Rectal smooth muscle tissue (tissue), 1 donor: ENCODE measurements at regions not wholly inside any gene's neighbourhood (a gene's known extent, or its start where the extent isn't known, plus 50 kb on each side); places are given as distances from the start of the nearest gene placed in this dataset.
"Not testable (repeated sequence)": the region's sequence is repeated elsewhere in the genome, so short reads cannot be mapped to it uniquely, and the experiment has no call there.

Experiments used
- H3K27ac ChIP-seq: one replicate; pipeline ENCODE4 v1.7.0; 2013; ENCODE audit warnings: low read depth, low read length, inconsistent platforms
- H3K27me3 ChIP-seq: one replicate; pipeline ENCODE4 v1.7.0; 2013; ENCODE audit warnings: low read length; ENCODE audit not compliant: control insufficient read depth, insufficient read depth
- H3K36me3 ChIP-seq: one replicate; pipeline ENCODE4 v1.7.0; 2013; ENCODE audit warnings: low read length; ENCODE audit not compliant: control insufficient read depth, insufficient read depth
- H3K4me1 ChIP-seq: one replicate; pipeline ENCODE4 v1.7.0; 2013; ENCODE audit warnings: low read length; ENCODE audit not compliant: control insufficient read depth, insufficient read depth
- H3K4me3 ChIP-seq: one replicate; pipeline ENCODE4 v1.7.0; 2013; ENCODE audit warnings: low read length
- H3K9ac ChIP-seq: one replicate; pipeline ENCODE4 v1.7.0; 2013; ENCODE audit warnings: low read length

DNA sequence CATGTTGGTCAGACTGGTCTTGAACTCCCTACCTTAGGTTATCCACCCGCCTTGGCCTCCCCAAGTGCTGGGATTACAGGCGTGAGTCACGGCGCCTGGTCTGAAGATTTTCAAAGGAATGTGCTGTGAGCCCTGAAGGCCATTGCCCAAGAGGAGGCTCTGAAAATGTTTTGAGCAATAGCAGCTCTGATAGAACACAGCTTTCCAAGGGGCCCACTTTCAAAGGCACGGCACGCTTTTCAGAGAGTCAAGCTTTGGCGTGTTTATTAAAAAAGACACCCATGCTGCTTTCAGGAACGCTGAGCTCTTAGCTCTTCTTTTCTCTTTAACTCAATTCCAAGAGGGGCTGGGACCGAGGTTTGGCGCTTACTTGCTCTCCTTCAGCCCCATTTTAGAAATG, 73.8 kb upstream of the CDON start:
- no peak overlapping the region for H3K4me3 ChIP-seq
- H3K9ac ChIP-seq = no peak overlapping the region
- H3K4me1 ChIP-seq = peaks cover 63% of the 10 kb centered on the region
- H3K36me3 ChIP-seq = no peaks in the 10 kb centered on the region
- H3K27me3 ChIP-seq = no peaks in the 10 kb centered on the region
- peak overlapping the region; percentile 70 for H3K27ac ChIP-seq

DNA sequence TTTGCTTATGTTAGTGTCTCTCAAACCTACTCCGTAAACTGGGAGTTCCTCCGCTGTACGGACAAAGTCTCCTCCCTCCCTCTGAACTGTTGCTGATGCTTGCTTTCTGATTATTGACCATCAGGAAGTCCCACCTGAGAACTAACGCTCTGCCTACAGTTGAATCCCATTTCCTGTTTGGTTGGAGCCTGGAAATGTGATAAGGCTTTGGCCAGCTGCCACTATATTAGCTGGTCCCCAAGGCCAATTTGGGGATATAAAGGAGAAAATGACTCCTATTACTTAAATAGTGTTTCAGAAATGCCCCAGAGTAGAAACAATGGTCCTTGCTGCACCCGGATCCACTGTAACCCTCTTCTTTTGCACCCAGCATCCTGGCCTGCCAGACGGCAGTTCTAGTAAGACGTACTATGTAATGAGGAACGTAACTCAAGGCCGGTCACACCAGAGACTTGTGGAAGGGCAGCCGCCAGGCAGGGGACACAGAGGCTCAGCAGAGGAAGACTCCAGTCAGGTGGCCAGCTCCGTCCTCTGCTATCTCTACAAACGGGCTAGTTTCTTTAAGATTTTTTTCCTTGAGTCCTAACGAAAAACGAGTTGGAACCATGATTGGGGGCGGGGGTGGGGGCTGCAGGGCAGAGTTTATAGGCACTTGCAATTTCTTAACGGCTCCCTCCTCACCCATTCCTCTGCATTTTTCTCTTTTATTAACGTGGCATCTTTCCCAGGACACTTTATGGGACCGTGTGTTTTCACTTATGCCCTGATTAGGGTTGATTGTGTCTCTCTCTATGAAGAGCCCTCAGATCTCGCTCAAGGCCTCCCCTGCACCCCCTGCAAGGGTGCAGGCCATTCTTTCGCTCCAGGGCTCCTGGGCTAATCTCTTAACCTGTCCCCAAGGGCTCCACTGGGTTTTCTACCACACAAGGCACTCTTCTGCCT, 72.8 kb upstream of the CDON start:
- peak overlapping the region; percentile 70 for H3K27ac ChIP-seq
- no peaks in the 10 kb centered on the region for H3K36me3 ChIP-seq
- H3K4me1 ChIP-seq = peaks cover 58% of the 10 kb centered on the region
- no peak overlapping the region for H3K9ac ChIP-seq
- H3K4me3 ChIP-seq = no peak overlapping the region
- H3K27me3 ChIP-seq = no peaks in the 10 kb centered on the region

DNA sequence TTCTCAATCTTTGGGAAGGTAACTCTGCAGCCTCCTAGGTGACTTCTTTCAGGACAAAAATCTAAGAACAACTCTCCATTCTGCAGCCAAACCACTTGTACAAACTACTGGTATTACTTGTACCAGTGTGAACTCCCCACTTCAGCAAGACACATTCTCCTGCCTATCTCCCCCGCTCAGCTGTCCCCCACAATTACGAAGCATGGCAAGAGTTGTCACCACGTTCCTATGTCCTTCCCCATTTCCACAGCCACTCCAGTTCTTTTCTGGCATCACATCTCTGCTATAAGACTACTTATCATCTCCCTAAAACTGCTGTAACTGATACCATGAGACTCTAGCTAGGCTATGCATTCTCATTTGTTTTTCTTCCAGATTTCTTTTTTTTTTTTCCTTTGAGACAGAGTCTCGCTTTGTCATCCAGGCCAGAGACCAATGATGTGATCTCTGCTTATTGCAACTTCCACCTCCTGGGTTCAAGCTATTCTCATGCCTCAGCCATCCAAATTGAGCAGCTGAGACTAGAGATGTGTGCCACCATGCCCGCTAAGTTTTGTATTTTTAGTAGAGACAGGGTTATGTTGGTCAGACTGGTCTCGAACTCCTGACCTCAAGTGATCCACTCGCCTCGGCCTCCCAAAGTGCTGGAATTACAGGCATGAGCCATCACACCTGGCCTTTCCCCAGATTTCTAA, 71.9 kb upstream of the CDON start:
- Histone ChIP-seq H3K9ac (no peak overlapping the region), H3K4me3 (no peak overlapping the region), H3K36me3 (no peaks in the 10 kb centered on the region), H3K27ac (no peak overlapping the region), H3K27me3 (no peaks in the 10 kb centered on the region), H3K4me1 (peaks cover 56% of the 10 kb centered on the region)

DNA sequence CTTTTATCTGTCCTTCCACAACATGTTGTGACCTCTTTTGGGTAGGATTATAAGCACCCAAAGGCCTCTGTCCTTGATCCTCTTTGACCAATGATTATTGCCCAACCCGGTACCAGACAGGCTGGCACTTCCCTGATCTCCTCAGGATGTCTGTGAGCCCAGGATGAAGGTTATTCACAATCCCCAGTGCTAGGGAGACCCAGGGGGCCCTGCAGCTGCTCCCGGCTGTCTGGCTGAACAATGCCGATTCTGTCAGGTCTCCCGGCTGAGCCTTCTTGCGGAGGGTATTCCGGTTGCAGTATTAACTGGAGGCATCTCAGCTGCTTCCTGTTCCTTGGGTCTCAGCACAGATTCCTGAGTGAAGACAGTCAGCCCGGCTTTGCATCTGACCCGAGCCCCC, 71.2 kb upstream of the CDON start:
- Histone ChIP-seq H3K27ac (no peak overlapping the region), H3K4me1 (peaks cover 49% of the 10 kb centered on the region), H3K4me3 (no peak overlapping the region)

DNA sequence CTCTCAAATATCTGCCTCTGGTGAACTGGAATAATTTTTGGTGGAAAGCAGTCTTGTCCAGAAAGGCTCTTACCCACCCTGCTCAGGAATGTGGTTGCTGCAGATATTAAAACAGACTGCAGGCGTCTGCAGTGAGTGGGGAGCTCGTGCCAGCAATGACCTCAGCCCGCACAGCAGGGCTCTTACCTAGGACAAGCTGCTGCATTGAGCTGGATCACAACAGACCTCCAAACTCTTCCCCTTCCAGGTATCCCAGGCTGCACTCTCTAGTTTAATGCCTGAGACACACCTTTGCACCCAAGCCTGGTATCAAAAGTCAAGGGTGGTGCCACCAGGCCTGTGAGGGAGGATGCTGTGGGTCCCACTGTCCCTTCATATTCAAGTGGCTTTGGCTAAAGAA, 69.7 kb upstream of the CDON start:
- no peak overlapping the region for H3K9ac ChIP-seq
- no peaks in the 10 kb centered on the region for H3K36me3 ChIP-seq
- H3K4me1 ChIP-seq = peaks cover 44% of the 10 kb centered on the region
- peak overlapping the region; percentile 61 for H3K27ac ChIP-seq
- no peaks in the 10 kb centered on the region for H3K27me3 ChIP-seq
- H3K4me3 ChIP-seq = no peak overlapping the region

More for the DNA sequence above, 71.2 kb upstream of the CDON start:
- H3K27me3 ChIP-seq = no peaks in the 10 kb centered on the region
- no peaks in the 10 kb centered on the region for H3K36me3 ChIP-seq
- no peak overlapping the region for H3K9ac ChIP-seq

DNA sequence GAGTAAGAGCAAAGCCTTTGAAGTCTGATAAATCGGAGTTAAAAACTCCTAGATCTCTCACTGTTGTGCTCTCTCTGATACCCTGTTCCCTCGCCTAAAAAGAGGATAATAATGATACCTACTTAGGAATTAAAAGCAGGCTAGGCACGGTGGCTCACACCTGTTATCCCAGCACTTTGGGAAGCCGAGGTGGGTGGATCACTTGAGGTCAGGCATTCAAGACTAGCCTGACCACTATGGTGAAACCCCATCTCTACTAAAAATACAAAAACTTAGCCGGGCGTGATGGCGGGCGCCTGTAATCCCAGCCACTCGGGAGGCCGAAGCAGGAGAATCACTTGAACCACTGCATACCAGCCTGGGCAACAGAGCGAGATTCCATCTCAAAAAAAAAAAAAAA, 68.1 kb upstream of the CDON start:
- H3K4me1 ChIP-seq = peaks cover 31% of the 10 kb centered on the region

DNA sequence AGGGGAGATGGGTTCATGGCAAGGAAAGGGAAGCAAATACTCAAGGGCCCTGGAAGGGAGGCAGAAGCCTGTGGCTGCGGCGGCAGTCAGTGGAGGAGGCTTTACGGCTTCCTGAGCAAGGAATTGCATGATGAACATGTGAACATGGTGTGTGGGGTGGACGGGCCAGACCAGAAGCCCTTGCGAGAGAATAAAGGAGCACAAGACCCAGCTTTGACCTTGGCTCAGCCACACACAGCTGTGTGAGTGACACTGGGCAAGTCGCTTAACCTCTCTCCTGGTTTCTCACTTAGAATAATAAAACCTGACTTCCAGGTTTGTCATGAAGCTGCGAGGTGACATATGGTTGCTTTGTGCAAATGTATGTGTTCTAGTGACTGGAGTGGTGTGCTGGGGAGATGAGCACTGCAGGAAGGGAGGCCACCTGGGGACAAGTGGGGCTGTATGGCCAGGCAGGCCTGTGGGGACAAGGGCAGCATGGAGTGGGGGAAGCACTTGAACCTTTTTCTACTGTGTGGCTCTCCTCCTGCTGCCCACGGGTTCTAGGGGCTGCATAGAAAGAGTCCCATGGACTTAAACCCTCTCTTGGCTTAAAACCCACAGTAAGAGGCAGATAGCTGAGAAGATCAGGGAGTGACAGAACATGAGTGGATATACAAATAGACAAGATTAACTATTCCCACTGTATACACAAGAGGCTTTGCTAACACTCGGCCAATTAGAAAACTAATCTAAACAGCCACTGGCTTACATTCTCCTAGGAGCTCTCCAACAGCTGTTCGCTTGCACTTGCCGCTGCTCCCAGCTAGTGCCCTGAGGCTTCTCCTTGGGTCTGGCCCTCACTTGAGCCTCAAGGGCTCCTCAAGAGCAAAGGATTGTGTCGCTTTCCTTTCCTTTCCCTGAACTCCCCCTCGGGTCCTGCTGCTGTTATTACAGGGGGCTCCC, 67.3 kb upstream of the CDON start:
- Histone ChIP-seq H3K27ac (peak overlapping the region; percentile 16), H3K9ac (no peak overlapping the region), H3K36me3 (no peaks in the 10 kb centered on the region), H3K4me3 (no peak overlapping the region), H3K4me1 (peaks cover 24% of the 10 kb centered on the region), H3K27me3 (no peaks in the 10 kb centered on the region)

More for the DNA sequence above, 68.1 kb upstream of the CDON start:
- not testable (repeated sequence) for H3K4me3 ChIP-seq, H3K27me3 ChIP-seq, H3K9ac ChIP-seq, H3K36me3 ChIP-seq
- peak overlapping the region; percentile 16 for H3K27ac ChIP-seq

DNA sequence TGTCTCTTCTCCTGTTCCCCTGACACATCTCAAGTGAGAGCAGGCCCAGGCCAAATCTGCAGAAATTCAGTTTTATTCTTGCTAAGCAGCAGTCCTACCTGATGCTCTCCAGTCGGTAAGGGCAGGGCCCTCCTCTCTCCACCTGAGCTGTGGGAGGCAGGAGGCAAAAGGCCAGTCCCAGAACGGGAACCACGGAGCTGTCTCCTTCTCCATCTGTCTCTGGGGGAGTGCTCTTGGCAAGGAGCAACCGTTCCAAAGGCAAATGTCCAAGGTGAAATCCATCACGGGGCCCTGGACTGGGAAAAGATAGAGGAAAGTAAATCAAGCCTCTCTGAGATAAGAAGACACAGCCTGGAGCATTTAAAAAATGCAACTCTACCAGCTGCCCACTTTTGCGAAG, 65.2 kb upstream of the CDON start:
- no peaks in the 10 kb centered on the region for H3K36me3 ChIP-seq
- no peak overlapping the region for H3K4me3 ChIP-seq
- H3K27me3 ChIP-seq = no peaks in the 10 kb centered on the region
- no peak overlapping the region for H3K27ac ChIP-seq
- H3K9ac ChIP-seq = no peak overlapping the region
- peaks cover 28% of the 10 kb centered on the region for H3K4me1 ChIP-seq

DNA sequence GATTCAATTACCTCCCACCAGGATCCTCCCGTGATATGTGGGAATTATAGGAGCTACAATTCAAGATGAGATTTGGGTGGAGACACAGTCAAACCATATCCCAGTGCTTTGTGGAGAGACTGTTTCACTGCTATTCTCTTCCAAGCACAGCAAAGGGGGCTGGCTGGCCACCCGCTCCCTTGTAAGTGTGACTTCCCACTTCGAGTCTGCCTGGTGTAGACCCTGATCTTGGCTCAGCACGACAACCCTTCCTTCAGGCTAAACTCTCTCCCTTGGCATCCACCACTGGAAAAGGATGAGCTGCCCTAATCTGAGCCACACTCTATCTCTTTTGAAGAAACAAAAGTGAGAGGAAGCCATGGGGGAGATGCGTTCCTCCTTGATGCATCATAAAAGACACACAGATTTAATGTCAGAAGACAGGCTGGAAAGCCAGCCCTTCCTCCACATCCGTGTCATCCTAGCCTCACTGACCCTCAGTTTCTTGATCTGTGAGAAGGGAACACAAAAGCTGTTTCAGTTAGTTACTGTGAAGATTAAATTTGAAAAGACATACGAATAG, 64.7 kb upstream of the CDON start:
- H3K9ac ChIP-seq = no peak overlapping the region
- no peaks in the 10 kb centered on the region for H3K27me3 ChIP-seq
- no peak overlapping the region for H3K4me3 ChIP-seq
- H3K4me1 ChIP-seq = peaks cover 28% of the 10 kb centered on the region
- no peak overlapping the region for H3K27ac ChIP-seq
- H3K36me3 ChIP-seq = no peaks in the 10 kb centered on the region

DNA sequence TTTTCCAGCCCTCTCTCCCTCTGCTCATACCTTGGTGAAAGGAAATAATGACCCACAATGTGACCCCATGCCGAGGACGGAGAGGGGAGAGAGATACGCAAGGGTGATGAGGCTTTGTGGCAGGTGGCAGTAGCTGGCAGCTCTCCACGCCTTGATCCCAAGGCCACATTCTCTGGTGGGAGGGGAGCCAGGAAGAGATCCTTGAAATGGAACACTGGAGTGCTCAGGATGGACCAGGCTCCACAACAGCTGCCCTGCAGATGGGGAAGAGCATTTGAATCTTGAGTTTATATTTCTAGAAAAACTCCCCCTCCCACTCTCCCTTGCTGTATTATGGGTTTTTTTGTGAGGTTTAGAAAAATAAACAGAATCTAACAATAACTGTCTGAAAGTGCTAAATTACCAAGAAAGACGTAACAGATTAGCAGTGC, 61.6 kb upstream of the CDON start:
- Histone ChIP-seq H3K4me3 (no peak overlapping the region), H3K36me3 (no peaks in the 10 kb centered on the region), H3K27ac (peak overlapping the region; percentile 72), H3K27me3 (no peaks in the 10 kb centered on the region), H3K9ac (no peak overlapping the region), H3K4me1 (peaks cover 22% of the 10 kb centered on the region)

DNA sequence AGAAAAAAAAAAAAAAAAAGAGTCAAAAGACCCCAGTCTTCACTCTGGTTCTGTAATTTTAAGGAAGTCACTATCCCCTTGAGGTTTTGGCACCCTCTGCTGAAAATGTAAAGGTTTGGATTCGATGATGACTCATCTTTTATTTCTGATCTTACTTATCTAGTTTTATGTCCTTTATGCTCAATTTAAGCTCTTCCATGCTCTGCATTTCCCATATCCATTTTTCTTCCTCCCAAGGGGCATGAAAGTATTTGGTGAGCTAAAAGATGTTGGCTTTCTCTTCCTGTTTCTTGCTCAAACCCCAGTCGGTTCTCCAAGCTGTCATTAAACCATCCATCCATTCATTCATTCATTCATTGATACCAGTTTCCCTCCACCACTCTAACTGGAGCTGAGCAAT, 61.0 kb upstream of the CDON start:
- no peaks in the 10 kb centered on the region for H3K27me3 ChIP-seq
- H3K4me3 ChIP-seq = no peak overlapping the region
- peaks cover 22% of the 10 kb centered on the region for H3K4me1 ChIP-seq
- no peak overlapping the region for H3K9ac ChIP-seq
- H3K36me3 ChIP-seq = no peaks in the 10 kb centered on the region
- H3K27ac ChIP-seq = peak overlapping the region; percentile 72

DNA sequence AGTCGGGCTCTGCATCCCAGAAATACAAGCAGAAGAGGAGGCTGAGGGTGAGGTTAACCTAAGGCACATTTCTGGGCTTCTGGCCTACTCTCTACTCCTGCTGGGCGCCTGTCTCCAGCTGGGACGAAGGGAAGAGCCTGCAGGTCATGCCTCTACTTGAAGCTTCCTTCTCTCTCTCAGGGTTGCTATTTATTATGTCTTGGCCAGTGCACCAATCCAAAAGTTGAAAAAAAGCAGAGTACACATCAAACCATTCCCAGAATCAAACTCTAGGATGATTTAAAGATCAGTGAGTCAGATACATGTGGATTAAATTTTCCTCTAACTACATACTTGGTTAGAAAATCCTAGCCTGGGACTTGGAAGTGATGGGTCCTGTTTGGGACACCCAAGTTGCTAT, 60.2 kb upstream of the CDON start:
- Histone ChIP-seq H3K4me3 (no peak overlapping the region), H3K9ac (no peak overlapping the region), H3K36me3 (no peaks in the 10 kb centered on the region), H3K4me1 (peaks cover 20% of the 10 kb centered on the region), H3K27ac (peak overlapping the region; percentile 73), H3K27me3 (no peaks in the 10 kb centered on the region)
